Ishikawa (cell line): ENCODE measurements at regions not wholly inside any gene's neighbourhood (a gene's known extent, or its start where the extent isn't known, plus 50 kb on each side); places are given as distances from the start of the nearest gene placed in this dataset.

ENCODE experiments used
- CEBPB ChIP-seq: IDR thresholded peaks from 2 replicates; pipeline ENCODE4 v1.6.1; 2012
- CREB1 ChIP-seq: IDR thresholded peaks from 2 replicates; pipeline ENCODE4 v1.6.1; 2012; ENCODE audit warnings: low read depth
- EGR1 ChIP-seq: IDR thresholded peaks from 2 replicates; pipeline ENCODE4 v1.6.1; 2012
- EP300 ChIP-seq: IDR thresholded peaks from 2 replicates; pipeline ENCODE4 v1.6.1; 2012; ENCODE audit warnings: borderline replicate concordance
- MAX ChIP-seq: IDR thresholded peaks from 2 replicates; pipeline ENCODE4 v1.6.1; 2012
- NFIC ChIP-seq: IDR thresholded peaks from 2 replicates; pipeline ENCODE4 v1.6.1; 2012
- RAD21 ChIP-seq: IDR thresholded peaks from 2 replicates; pipeline ENCODE4 v1.6.1; 2012; ENCODE audit warnings: low read depth
- REST ChIP-seq: IDR thresholded peaks from 2 replicates; pipeline ENCODE4 v1.6.1; 2012; ENCODE audit warnings: low read depth, mild to moderate bottlenecking
- TAF1 ChIP-seq: IDR thresholded peaks from 2 replicates; pipeline ENCODE4 v1.6.1; 2012; ENCODE audit warnings: low read depth, mild to moderate bottlenecking
- TCF12 ChIP-seq: IDR thresholded peaks from 2 replicates; pipeline ENCODE4 v1.6.1; 2012; ENCODE audit warnings: low read depth
- TEAD4 ChIP-seq: IDR thresholded peaks from 2 replicates; pipeline ENCODE4 v1.6.1; 2012
- USF1 ChIP-seq: IDR thresholded peaks from 2 replicates; pipeline ENCODE4 v1.6.1; 2012
- YY1 ChIP-seq: IDR thresholded peaks from 2 replicates; pipeline ENCODE4 v1.6.1; 2012; ENCODE audit warnings: low read depth
- ZBTB7A ChIP-seq: IDR thresholded peaks from 2 replicates; pipeline ENCODE4 v1.6.1; 2012; ENCODE audit warnings: low read depth

DNA sequence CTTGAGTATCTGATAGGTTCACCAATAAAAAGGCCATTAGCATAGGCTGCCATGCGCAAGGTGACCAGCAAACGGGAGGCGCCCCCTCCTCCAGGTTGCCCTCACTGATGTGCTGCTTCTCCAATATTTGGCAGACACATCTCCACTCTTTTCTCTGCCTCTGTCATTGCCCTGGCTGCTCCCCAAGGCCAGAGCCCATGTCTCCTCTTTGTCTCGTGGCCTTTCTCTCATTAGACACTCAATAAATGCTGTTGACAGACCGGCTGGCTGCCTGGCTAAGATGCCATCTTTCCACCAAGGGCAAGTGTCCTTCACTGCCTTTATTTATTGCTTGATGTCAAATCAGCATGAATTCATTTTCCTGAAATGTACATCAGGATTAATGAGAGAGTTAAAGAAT is 404.0 kb upstream of the KIF2A start:
- TF ChIP-seq REST, result no peak
- no peak for TF ChIP-seq TEAD4
- TF ChIP-seq TCF12, result no peak
- TF ChIP-seq RAD21, result no peak
- no peak for TF ChIP-seq YY1
- TF ChIP-seq EGR1, result no peak

GRCh38 chr5:61904730-61905129 is 401.3 kb upstream of the KIF2A start:
- TF ChIP-seq REST (no peak), MAX (no peak), NFIC (no peak)

- no peak for TF ChIP-seq TAF1
- TF ChIP-seq TEAD4, result no peak
- TF ChIP-seq EP300, result no peak
- TF ChIP-seq MAX, result no peak
- TF ChIP-seq CREB1, result no peak
- TF ChIP-seq YY1, result no peak
- TF ChIP-seq NFIC, result no peak
- TF ChIP-seq REST, result no peak
- no peak for TF ChIP-seq ZBTB7A
- TF ChIP-seq RAD21, result no peak
- no peak for TF ChIP-seq EGR1
Observed at GRCh38 chr5:61905613-61906012, 400.4 kb upstream of the KIF2A start.

GRCh38 chr5:61906820-61907219 is 399.2 kb upstream of the KIF2A start:
- TF ChIP-seq ZBTB7A (no peak), USF1 (no peak)

GRCh38 chr5:61907995-61908394 is 398.0 kb upstream of the KIF2A start:
- no peak for TF ChIP-seq MAX
- no peak for TF ChIP-seq EGR1
- no peak for TF ChIP-seq NFIC
- TF ChIP-seq TCF12, result no peak
- TF ChIP-seq TEAD4, result no peak
- no peak for TF ChIP-seq REST
- no peak for TF ChIP-seq USF1
- TF ChIP-seq CEBPB, result no peak
- TF ChIP-seq EP300, result no peak
